GM12875 (cell line): ENCODE measurements at regions not wholly inside any gene's neighbourhood (a gene's known extent, or its start where the extent isn't known, plus 50 kb on each side); places are given as distances from the start of the nearest gene placed in this dataset.

Source experiments
- H3K4me3 ChIP-seq: one replicate; pipeline ENCODE4 v1.5.1; 2011; ENCODE audit warnings: low read depth, low read length, control low read depth
- TF ChIP-seq, protein P1 (sequence below): IDR thresholded peaks from 2 replicates; pipeline ENCODE4 v1.5.1; 2011; ENCODE audit warnings: low read depth, mild to moderate bottlenecking, control low read depth, inconsistent platforms, low read length, moderate library complexity, borderline replicate concordance; ENCODE audit not compliant: insufficient read depth

DNA sequence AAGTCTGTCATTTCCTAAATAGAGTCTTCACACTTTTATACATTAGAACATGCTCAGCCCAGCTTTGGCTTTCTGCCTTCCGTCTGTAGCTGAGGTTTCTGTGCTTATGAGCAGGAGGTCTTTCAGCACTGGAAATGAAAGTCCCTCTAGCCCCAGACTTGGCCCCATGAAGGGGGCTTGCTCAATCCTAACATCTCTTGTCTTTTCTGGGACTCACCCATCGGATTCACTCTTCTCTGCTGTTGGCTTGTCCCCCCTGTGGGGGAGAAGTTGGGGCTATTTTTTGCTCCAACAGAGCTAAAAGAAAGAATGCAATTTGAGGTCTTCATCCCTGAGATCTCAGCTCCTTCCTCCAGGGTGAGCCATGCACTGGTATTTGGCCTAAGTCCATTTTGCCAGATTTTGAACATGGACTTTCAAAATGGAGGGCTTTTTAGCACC, 177.7 kb downstream of the MRPL14 start:
- no peak overlapping the region for H3K4me3 ChIP-seq
- TF ChIP-seq, protein P1, sequence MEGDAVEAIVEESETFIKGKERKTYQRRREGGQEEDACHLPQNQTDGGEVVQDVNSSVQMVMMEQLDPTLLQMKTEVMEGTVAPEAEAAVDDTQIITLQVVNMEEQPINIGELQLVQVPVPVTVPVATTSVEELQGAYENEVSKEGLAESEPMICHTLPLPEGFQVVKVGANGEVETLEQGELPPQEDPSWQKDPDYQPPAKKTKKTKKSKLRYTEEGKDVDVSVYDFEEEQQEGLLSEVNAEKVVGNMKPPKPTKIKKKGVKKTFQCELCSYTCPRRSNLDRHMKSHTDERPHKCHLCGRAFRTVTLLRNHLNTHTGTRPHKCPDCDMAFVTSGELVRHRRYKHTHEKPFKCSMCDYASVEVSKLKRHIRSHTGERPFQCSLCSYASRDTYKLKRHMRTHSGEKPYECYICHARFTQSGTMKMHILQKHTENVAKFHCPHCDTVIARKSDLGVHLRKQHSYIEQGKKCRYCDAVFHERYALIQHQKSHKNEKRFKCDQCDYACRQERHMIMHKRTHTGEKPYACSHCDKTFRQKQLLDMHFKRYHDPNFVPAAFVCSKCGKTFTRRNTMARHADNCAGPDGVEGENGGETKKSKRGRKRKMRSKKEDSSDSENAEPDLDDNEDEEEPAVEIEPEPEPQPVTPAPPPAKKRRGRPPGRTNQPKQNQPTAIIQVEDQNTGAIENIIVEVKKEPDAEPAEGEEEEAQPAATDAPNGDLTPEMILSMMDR, result no peak

DNA sequence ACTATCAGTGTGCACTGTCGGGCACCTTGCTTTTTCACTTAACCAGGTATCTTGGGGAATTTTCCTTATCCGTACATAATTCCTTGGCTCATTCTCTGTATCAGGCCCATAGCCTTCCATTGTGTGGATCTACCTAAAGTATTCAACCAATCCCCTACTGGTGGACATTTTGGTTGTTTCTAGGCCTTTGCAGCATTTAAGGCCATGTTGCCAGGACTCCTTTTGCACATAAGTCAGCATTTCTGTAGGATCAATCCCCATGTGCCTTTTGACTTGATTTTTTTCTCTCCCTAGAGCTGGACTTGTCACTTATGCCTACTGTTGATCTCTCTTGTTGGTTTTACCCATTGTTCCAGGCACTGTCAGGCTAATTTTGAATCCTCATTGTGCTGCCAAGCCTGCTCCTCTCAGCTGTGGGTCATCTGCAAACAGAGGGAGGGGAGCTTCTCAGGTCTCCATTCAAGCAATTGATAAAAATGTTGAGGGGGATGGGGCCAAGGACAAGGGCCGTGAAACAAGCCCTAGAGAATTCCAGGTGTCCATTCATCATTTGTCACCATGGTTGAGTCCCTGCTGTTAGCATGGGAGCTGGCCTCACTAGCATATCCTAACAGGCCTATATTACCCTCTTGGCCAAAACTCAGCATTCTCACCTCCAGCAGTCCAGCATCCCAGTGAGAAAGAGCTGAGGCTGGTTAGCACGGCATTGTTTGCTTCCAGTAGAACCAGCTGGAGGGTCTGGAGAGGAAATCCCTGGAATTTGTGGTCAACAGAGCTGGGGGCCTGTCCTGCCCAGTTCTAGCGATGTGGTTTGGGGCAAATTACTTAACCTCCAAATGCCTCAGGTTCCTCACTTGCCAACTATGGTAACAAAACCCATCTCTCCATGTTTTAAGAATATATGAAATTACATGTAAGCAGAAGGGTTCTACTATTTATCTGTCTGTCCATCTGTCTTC, 178.4 kb downstream of the MRPL14 start:
- TF ChIP-seq, protein P1, result no peak
- H3K4me3 ChIP-seq, result no peak overlapping the region

DNA sequence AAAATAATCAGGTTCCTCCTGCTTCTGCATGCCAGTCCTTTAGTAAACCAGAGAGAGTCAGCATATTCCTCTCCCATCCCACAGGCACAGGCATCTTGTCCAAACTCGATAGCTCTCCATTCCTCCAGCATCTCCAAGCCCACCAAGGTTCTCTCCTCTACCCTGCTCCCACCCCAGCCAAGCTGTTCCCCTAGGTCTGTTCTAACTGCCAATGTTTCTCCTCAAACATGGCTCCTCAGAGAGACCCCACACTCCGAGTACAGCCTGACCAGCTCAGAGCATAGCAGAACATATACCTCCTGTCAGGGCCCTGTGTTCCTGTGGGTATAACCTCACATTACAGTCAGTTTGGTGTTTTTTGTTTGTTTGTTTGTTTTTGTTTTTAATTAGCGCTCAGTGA, 177.8 kb downstream of the VEGFA start:
- H3K4me3 ChIP-seq, result no peak overlapping the region
- TF ChIP-seq, protein P1, result no peak

DNA sequence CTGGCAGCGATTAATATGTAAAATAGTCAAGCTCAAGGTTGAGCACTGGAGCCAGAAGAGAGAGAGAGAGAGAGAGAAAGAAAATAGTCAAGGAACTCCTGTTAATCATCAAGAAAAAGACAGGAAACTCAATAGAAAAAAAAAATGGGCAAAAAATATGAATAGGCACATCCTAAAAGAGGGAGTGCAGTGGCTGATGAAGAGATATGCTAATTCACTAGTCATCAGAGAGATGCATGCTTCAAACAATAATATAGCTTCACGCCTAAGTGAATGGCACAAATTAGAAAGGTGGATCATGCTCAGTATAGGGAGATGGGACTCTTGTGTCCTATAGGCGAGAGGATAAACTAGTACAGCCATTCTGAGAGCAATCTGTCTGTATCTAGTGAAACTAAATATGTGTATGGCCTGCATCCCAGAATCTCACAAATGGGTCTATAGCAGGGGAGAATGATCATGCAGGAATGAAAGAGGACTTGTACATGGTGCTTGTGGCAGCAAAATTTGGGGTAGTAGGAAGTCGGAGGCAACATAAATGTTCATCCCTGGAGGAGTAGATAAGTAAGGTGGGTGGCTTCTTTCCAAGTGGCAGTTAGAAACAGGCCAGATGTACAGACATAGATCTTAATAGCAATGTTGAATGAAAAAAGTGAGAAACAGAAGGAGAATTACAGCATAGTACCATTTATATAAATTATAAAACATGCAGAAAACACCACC, 176.8 kb downstream of the VEGFA start:
- TF ChIP-seq, protein P1, result no peak
- no peak overlapping the region for H3K4me3 ChIP-seq

DNA sequence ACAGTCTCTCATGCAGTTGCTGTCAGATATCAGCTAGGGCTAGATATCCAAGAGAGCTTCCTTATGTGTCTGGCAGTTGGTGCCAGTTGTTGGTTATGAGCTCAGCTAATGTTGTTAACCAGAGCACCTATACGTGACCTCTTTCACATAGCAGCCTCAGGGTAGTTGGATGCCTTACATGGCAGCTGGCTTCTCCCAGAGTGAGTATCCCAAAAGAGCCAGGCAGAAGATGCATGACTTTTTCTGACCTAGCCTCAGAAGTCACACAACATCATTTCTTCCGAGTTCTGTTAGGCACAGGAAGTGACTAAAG, 175.7 kb downstream of the VEGFA start:
- no peak overlapping the region for H3K4me3 ChIP-seq
- TF ChIP-seq, protein P1, result no peak

DNA sequence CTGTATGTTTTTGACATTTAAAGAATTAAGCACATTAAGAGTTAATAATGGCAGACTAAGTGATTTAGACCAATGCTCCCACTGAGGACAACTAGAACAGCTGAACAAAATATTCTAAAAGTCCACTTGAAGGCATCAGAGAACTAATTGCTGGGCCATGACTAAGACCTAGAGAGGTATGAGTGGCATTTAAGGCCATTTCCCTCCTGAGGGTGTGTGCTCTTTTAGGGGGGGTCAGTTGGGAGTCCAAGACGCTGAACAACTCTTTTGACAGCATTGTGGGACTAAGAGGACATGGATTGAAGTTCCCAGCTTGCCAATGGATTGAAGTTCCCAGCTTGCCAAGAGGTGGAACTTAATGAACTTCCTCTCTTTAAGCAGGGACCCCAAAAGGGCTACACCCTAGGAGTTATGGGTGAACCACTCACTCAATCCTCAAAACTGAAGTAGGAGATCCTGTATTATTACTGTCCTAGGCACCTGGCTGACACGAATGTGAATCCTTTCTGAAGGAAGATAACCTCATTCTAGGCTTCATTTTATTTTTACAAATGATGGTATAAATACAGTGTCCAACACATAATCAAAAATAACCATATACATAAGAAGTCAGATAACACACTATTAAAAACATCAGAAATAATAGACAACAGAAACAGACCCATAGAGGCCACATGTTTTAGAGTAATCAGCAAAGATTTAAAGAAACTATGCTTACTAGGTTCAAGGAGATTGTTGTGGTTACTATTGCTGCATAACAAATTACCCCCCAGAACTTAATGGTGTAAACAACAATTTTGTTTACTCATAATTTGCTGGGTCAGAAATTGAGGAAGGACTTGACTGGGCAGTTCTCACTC, 175.1 kb downstream of the VEGFA start:
- TF ChIP-seq, protein P1, result no peak
- H3K4me3 ChIP-seq, result no peak overlapping the region
